Common myeloid progenitor, CD34-positive (primary cell): ENCODE measurements at regions not wholly inside any gene's neighbourhood (a gene's known extent, or its start where the extent isn't known, plus 50 kb on each side); places are given as distances from the start of the nearest gene placed in this dataset.

Source experiments
- CTCF ChIA-PET: fragments of 350-600 bp; sonication (Branson Sonifier 250); formaldehyde crosslinking; loops from one replicate; lab custom pipeline; 2021; ENCODE audit warnings: antibody characterized with exemption; lab: Charles Lee
- POLR2A ChIA-PET: fragments of 350-600 bp; sonication (Branson Sonifier 250); formaldehyde crosslinking; loops from one replicate; lab custom pipeline; 2021; ENCODE audit warnings: antibody characterized with exemption; lab: Charles Lee
- DNase-seq, 3 donors: peaks; one replicate each; pipeline versions ENCODE4 v3.0.0 to v3.0.0-alpha.2; 2013
- H3K27ac ChIP-seq, 2 experiments: 1 replicate in 1 of 2; 2 replicates in 1 of 2; pipeline ENCODE4 v1.7.0; 2013; ENCODE audit warnings: inconsistent platforms in 2 of 2, low read length in 2 of 2, mild to moderate bottlenecking in 2 of 2, low read depth in 1 of 2, moderate library complexity in 1 of 2; ENCODE audit not compliant: severe bottlenecking in 2 of 2, insufficient read depth in 1 of 2, poor library complexity in 1 of 2
- H3K27me3 ChIP-seq, 5 experiments: replicated peaks in 2 of 5; 1 replicate in 3 of 5; 2 replicates in 2 of 5; pipeline versions ENCODE4 v1.6.1 to v1.7.0; 2013; ENCODE audit warnings: low read length in 4 of 5, mild to moderate bottlenecking in 2 of 5, moderate library complexity in 2 of 5, inconsistent platforms in 1 of 5; ENCODE audit not compliant: insufficient read depth in 5 of 5, control insufficient read depth in 4 of 5
- H3K36me3 ChIP-seq, 4 experiments: 1 replicate in 2 of 4; 2 replicates in 2 of 4; pipeline versions ENCODE4 v1.6.1 to v1.7.0; 2013; ENCODE audit warnings: low read length in 3 of 4, control low read depth in 1 of 4, mild to moderate bottlenecking in 1 of 4; ENCODE audit not compliant: control insufficient read depth in 4 of 4, insufficient read depth in 4 of 4
- H3K4me1 ChIP-seq, 4 experiments: 1 replicate in 3 of 4; 2 replicates in 1 of 4; pipeline versions ENCODE4 v1.6.1 to v1.7.1; 2013; ENCODE audit warnings: low read length in 3 of 4, mild to moderate bottlenecking in 3 of 4, control low read depth in 1 of 4, inconsistent platforms in 1 of 4, moderate library complexity in 1 of 4; ENCODE audit not compliant: control insufficient read depth in 4 of 4, insufficient read depth in 4 of 4; ENCODE audit errors: control extremely low read depth in 1 of 4
- H3K4me3 ChIP-seq, 7 experiments: 1 replicate in 4 of 7; 2 replicates in 3 of 7; pipeline versions ENCODE4 v1.5.1 to v1.7.0; 2013; ENCODE audit warnings: mild to moderate bottlenecking in 7 of 7, low read length in 6 of 7, moderate library complexity in 6 of 7, inconsistent platforms in 2 of 7, low read depth in 2 of 7, control low read depth in 1 of 7; ENCODE audit not compliant: insufficient read depth in 4 of 7, control insufficient read depth in 1 of 7; ENCODE audit errors: extremely low read depth in 1 of 7
- H3K9me3 ChIP-seq, 5 experiments: 1 replicate in 4 of 5; 2 replicates in 1 of 5; pipeline versions ENCODE4 v1.6.1 to v1.7.1; 2013; ENCODE audit warnings: low read length in 4 of 5, mild to moderate bottlenecking in 2 of 5, inconsistent platforms in 1 of 5, low read depth in 1 of 5, moderate library complexity in 1 of 5; ENCODE audit not compliant: control insufficient read depth in 4 of 5, insufficient read depth in 2 of 5; ENCODE audit errors: control extremely low read depth in 1 of 5
- WGBS: methylation state at CpG from one replicate; pipeline ENCODE4 v1.1.5; 2013; ENCODE audit not compliant: insufficient coverage; 5-methylcytosine and 5-hydroxymethylcytosine counted together

- POLR2A ChIA-PET, result no interaction called here
- Histone ChIP-seq H3K36me3 (peaks cover 0 to 10% (median 8%) of the 10 kb centered on the region in 4 experiments), H3K27me3 (no peaks in the 10 kb centered on the region), H3K27ac (no peak overlapping the region), H3K4me3 (no peak overlapping the region), H3K9me3 (peaks cover 0 to 11% (median 4%) of the 10 kb centered on the region in 5 experiments), H3K4me1 (no peaks in the 10 kb centered on the region)
- CTCF ChIA-PET, result no interaction called here
- 100% methylated on average over 3 of the region's 7 CpGs for WGBS
- no peak for DNase-seq
Measured at GRCh38 chr16:72426386-72426785, 254.4 kb upstream of the PMFBP1 start.

DNA sequence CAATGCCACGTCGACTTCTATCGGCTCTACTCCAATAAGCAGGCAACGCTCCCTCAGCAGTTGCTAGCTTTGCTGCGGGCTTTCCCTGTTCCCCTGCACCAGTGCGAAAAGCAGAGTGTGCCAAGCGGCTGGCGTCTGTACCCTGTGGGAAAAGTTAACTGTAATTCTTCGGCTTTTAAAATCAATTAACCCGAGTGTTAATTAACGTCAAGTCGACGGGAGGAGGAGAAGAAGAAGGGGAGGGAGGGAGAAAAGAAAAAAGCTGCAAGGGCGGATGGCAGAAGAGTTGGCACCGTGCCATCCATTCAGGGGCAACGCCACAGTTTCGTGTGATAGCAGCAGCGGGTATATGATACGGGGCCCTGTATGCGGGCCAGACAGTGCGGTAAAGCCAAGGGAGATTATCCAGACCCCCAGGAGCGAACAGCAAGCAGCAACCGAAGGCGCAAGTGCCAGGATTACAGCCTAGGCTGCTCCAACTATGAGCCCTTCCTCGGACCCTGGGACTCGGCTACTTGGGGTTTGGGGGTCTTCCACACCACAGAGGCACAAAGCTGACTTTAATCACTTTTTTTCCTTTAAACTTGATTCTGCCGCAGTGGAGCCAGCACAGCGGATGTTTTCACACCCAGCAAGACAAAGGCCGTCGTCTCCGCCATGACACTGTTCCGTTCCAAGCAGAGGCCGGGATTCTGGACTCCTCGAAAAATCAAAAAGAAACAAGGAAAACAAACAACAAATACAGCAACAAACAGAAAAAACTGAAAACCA lies 253.8 kb upstream of the PMFBP1 start:
- DNase-seq, result no peak
- 98% methylated on average over 27 of the region's 34 CpGs for WGBS
- Histone ChIP-seq H3K9me3 (peaks cover 0 to 13% (median 4%) of the 10 kb centered on the region in 5 experiments), H3K4me1 (no peaks in the 10 kb centered on the region), H3K36me3 (peaks cover 0 to 10% (median 8%) of the 10 kb centered on the region in 4 experiments), H3K27me3 (no peaks in the 10 kb centered on the region), H3K4me3 (no peak overlapping the region), H3K27ac (no peak overlapping the region)
- ChIA-PET CTCF (no interaction called here), POLR2A (no interaction called here)

DNA sequence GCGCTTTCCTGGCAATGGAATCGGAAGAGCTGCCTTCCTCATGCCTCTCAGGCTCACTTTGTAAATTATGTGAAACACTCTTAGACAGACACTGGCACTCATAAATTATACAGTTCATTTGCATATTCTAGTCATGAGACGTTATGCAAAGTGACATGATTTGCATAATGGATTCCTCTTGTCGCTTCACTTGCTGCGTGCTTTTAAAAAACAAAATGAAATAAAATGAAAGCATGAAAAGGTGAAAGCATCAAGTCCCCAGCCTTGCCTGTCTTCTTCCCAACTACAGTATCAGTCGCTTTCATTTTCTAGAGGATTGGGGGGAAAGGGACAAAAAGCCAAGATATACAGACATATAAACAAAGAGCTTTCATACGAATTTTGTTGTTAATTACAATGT lies 252.8 kb upstream of the PMFBP1 start:
- ChIA-PET POLR2A (no interaction called here), CTCF (no interaction called here)
- H3K4me3 ChIP-seq, result no peak overlapping the region
- no peaks in the 10 kb centered on the region for H3K27me3 ChIP-seq
- peaks cover 0 to 10% (median 8%) of the 10 kb centered on the region in 4 experiments for H3K36me3 ChIP-seq
- peaks cover 0 to 14% (median 5%) of the 10 kb centered on the region in 5 experiments for H3K9me3 ChIP-seq
- H3K4me1 ChIP-seq, result no peaks in the 10 kb centered on the region
- no peak overlapping the region for H3K27ac ChIP-seq
- WGBS, result 97% methylated on average over 5 of the region's 7 CpGs
- DNase-seq, result no peak

GRCh38 chr16:72422308-72422897 lies 250.4 kb upstream of the PMFBP1 start:
- POLR2A ChIA-PET, result no interaction called here
- CTCF ChIA-PET, result interaction anchor here (1.4 kb wide), 1 partner anchor 22 kb away, joined by 4 read pairs; no protein-coding TSS in a partner anchor
- no peak overlapping the region for H3K4me3 ChIP-seq
- no peaks in the 10 kb centered on the region for H3K27me3 ChIP-seq
- DNase-seq, result no peak
- H3K36me3 ChIP-seq, result peaks cover 2 to 10% (median 9%) of the 10 kb centered on the region in 4 experiments
- WGBS, result no CpG with 5 or more reads among the region's 1 CpG
- peaks cover 0 to 19% (median 6%) of the 10 kb centered on the region in 5 experiments for H3K9me3 ChIP-seq
- no peak overlapping the region for H3K27ac ChIP-seq
- no peaks in the 10 kb centered on the region for H3K4me1 ChIP-seq

DNA sequence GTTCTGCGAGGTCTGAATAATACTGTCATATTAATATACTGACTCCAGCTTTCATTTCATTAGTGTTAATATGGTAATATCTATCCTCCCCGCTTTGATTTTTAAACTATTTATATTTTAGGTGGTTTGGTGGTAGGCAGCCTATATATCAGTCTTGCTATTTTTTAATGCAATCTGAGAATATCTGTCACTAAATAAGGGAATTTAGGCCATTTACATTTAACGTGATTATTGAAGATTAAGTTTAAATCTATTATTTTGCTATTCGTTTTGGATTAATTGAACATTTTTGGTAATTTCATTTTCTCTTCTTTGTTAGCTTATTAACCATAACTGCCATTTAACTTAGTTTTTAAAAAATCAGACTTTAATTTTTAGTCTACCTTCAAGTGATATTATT lies 247.7 kb upstream of the PMFBP1 start:
- Histone ChIP-seq H3K4me1 (no peaks in the 10 kb centered on the region), H3K27ac (no peak overlapping the region), H3K36me3 (peaks cover 0 to 3% (median 2%) of the 10 kb centered on the region in 4 experiments), H3K4me3 (no peak overlapping the region), H3K27me3 (no peaks in the 10 kb centered on the region), H3K9me3 (peaks cover 0 to 24% (median 5%) of the 10 kb centered on the region in 5 experiments)
- WGBS, result no CpG with 5 or more reads among the region's 4 CpGs
- DNase-seq, result no peak
- CTCF ChIA-PET, result interaction anchor here (1.4 kb wide), 1 partner anchor 20 kb away, joined by 4 read pairs; no protein-coding TSS in a partner anchor
- POLR2A ChIA-PET, result no interaction called here

DNA sequence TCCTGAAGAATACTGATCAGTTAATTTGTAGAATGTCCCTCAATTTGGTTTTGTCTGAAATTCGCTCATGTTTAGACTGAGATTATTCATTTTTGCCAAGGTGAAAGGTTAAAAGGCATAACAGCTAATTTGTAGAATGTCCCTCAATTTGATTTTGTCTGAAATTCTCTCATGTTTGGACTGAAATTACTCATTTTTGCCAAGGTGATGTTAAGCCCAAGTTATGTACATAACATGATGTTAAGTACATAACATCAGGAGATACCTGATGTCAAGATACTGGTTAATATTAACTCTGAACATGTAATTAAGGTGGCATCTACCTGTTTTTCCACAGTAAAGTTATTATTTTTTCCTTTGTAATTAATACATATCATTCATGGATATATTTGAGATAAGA lies 243.4 kb upstream of the PMFBP1 start:
- no peak for DNase-seq
- no peak overlapping the region for H3K4me3 ChIP-seq
- H3K9me3 ChIP-seq, result peaks cover 0 to 15% (median 3%) of the 10 kb centered on the region in 5 experiments
- CTCF ChIA-PET, result no interaction called here
- no peak overlapping the region for H3K27ac ChIP-seq
- WGBS, result no CpG with 5 or more reads among the region's 1 CpG
- H3K27me3 ChIP-seq, result no peaks in the 10 kb centered on the region
- no peaks in the 10 kb centered on the region for H3K4me1 ChIP-seq
- POLR2A ChIA-PET, result no interaction called here
- peaks cover 0 to 2% (median 1%) of the 10 kb centered on the region in 4 experiments for H3K36me3 ChIP-seq

- ChIA-PET POLR2A (no interaction called here), CTCF (interaction anchor here (1.1 kb wide), 1 partner anchor 9 kb away, joined by 3 read pairs; no protein-coding TSS in a partner anchor)
- no peak for DNase-seq
Measured at GRCh38 chr16:72410492-72410891, 238.5 kb upstream of the PMFBP1 start.

More at GRCh38 chr16:72410492-72410891, 238.5 kb upstream of the PMFBP1 start:
- Histone ChIP-seq H3K9me3 (peaks cover 0 to 5% (median 1%) of the 10 kb centered on the region in 5 experiments), H3K27me3 (no peaks in the 10 kb centered on the region), H3K4me1 (no peaks in the 10 kb centered on the region), H3K4me3 (no peak overlapping the region), H3K27ac (no peak overlapping the region), H3K36me3 (no peaks in the 10 kb centered on the region)
- WGBS, result no CpG with 5 or more reads among the region's 2 CpGs
